Astrocyte of the spinal cord (primary cell): ENCODE measurements at regions not wholly inside any gene's neighbourhood (a gene's known extent, or its start where the extent isn't known, plus 50 kb on each side); places are given as distances from the start of the nearest gene placed in this dataset.

Experiments used
- DNase-seq: peaks from one replicate; pipeline ENCODE4 v3.0.0; 2011; ENCODE audit warnings: low read depth, low spot score
- H3K4me3 ChIP-seq: 2 replicates; pipeline ENCODE4 v1.5.1; 2011; ENCODE audit warnings: low read depth, mild to moderate bottlenecking, low read length, moderate library complexity
- in situ Hi-C: cut with HindIII; loops from 2 replicates; pipeline ENCODE4 v1.10.0; 2017; ENCODE audit warnings: low sequenced_read_pairs
- TF ChIP-seq, protein P1 (sequence below): IDR thresholded peaks from 2 replicates; pipeline ENCODE4 v1.5.1; 2012; ENCODE audit warnings: low read depth, mild to moderate bottlenecking, low read length, inconsistent platforms

DNA sequence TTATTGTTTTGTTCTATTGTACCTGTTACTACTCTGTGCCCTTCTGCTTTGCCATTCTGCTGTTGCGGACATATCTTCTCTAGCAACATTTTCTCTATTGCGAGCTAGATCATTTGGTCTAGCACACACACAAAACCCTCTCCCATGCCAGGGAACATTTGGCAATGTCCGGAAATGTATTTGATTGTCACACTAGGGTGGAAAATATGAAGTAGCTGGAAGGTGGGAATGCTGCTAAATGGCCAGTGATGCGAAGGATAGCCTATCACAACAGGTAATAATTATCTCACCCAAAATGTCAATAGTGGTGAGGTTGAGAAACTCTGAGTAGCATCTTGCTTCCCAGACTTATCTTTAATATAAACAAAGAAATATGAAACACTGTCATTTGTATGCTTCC is 331.9 kb downstream of the HTR1B start:
- DNase-seq: no peak
- in situ Hi-C loops: no loop called here
- TF ChIP-seq, protein P1, sequence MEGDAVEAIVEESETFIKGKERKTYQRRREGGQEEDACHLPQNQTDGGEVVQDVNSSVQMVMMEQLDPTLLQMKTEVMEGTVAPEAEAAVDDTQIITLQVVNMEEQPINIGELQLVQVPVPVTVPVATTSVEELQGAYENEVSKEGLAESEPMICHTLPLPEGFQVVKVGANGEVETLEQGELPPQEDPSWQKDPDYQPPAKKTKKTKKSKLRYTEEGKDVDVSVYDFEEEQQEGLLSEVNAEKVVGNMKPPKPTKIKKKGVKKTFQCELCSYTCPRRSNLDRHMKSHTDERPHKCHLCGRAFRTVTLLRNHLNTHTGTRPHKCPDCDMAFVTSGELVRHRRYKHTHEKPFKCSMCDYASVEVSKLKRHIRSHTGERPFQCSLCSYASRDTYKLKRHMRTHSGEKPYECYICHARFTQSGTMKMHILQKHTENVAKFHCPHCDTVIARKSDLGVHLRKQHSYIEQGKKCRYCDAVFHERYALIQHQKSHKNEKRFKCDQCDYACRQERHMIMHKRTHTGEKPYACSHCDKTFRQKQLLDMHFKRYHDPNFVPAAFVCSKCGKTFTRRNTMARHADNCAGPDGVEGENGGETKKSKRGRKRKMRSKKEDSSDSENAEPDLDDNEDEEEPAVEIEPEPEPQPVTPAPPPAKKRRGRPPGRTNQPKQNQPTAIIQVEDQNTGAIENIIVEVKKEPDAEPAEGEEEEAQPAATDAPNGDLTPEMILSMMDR: no peak
- H3K4me3 ChIP-seq: no peak overlapping the region

DNA sequence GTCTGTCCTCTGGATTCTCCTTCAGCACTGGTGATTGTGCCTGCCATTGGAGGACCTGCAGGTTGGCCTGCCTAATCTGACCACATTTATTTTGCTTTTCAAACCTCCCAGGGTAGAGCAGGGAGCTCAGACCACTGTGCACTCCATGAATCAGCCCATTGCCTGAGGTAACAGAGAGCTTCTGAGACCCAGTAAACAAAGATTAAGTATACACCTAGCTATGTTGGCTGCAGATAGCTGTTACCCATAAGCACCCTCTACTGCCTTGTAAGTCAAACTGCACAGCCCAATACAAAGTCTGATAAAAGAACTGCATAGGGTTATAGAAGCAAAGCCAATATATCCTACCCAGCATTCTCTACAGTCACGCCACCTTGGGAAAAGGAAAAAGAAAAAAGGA is 338.7 kb downstream of the HTR1B start:
- DNase-seq: peak; percentile 8
- in situ Hi-C loops: no loop called here

DNA sequence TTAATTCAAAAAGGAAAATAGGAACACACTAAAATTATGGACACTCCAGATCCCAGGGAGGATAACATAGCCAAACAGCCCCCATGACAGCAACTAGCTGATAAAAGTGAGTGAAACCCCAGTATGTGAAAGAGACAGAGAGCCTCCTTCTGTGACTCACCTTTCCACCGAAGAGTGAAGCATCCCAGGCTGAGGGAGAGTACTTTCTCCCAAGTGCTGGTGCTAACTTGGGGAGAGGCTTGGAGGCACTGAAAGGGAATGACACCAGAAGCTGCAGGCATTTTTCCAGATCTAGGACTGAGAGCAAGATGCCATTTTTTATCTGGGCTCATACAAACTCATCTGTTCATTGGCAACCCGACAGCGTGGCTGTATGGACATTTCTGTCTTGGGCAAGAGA is 339.8 kb downstream of the HTR1B start:
- in situ Hi-C loops: no loop called here
- DNase-seq: no peak

More for the DNA sequence above, 338.7 kb downstream of the HTR1B start:
- H3K4me3 ChIP-seq: no peak overlapping the region
- TF ChIP-seq, protein P1: peak; percentile 26

DNA sequence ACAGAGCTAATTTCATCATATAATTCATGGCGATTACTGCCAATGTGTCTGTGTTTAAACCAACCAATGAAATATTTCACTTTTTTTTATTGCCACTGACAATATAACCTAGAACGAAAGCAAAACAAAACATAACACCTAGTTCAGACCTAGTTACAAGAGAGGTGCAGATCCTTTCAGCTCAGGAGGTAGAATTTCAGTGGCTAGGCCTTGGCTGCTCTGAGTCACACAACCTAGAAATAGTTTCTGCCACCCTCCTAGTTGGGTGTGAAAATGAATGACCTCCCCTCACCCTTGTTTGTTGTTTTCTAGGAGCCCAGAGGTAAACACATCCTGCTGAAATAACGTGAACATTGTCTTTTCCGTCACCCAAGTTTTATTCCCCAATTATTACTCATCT is 356.3 kb downstream of the HTR1B start:
- no peak overlapping the region for H3K4me3 ChIP-seq
- DNase-seq: no peak
- in situ Hi-C loops: no loop called here
- TF ChIP-seq, protein P1: no peak

More for the DNA sequence above, 339.8 kb downstream of the HTR1B start:
- no peak overlapping the region for H3K4me3 ChIP-seq
- TF ChIP-seq, protein P1: no peak

DNA sequence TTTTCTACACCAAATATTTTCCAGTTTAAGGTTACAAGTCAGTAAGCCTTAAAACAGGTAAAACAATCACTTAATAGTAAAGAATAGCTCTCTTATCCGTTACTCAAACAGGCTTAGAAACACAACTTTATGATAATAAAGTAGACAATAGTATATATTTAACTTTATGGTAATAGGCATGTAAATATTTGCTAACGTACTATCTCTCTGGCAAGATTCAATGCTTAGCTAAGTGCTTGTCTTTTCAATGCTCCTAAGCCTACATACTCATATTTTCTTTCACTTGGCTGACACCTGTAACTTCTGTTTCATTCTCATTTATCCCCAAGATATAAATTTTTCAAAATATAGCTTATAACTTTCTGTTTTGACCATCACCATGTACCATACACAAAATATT is 358.2 kb downstream of the HTR1B start:
- no peak for DNase-seq
- in situ Hi-C loops: no loop called here
- no peak overlapping the region for H3K4me3 ChIP-seq
- TF ChIP-seq, protein P1: no peak

DNA sequence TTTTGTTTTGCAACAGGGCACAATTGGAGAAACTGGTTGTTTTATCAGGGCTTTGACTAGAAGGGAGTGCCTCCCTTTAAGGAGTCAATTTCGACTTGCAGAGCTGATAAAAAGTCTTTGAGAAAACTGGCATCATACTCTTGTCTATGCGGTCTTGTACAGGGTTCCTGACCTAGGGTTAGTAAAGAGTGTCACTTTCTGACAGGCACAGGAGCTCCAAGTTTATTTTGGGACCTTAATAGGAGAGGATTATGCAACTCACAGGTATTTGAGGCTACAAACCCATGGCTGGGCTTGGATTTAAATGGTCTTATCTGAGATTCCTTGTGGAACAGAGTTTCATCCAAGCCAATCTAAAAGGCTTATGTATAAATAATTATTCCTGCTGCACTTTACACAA is 365.4 kb downstream of the HTR1B start:
- in situ Hi-C loops: no loop called here
- H3K4me3 ChIP-seq: no peak overlapping the region
- no peak for DNase-seq
- TF ChIP-seq, protein P1: no peak
